Skeletal muscle tissue (tissue), 3 donors: ENCODE measurements at regions not wholly inside any gene's neighbourhood (a gene's known extent, or its start where the extent isn't known, plus 50 kb on each side); places are given as distances from the start of the nearest gene placed in this dataset.
"Not testable (repeated sequence)": the region's sequence is repeated elsewhere in the genome, so short reads cannot be mapped to it uniquely, and the experiment has no call there.

Source experiments
- H3K27ac ChIP-seq: one replicate; pipeline ENCODE4 v1.7.0; 2013; ENCODE audit warnings: mild to moderate bottlenecking, low read depth, low read length, inconsistent platforms
- H3K27me3 ChIP-seq, 3 donors: one replicate each; pipeline ENCODE4 v1.7.0; 2013; ENCODE audit warnings: low read length in 3 of 3; ENCODE audit not compliant: control insufficient read depth in 3 of 3, insufficient read depth in 3 of 3
- H3K36me3 ChIP-seq, 3 donors: one replicate each; pipeline ENCODE4 v1.7.0; 2013; ENCODE audit warnings: low read length in 3 of 3; ENCODE audit not compliant: control insufficient read depth in 3 of 3, insufficient read depth in 3 of 3
- H3K4me1 ChIP-seq, 3 donors: one replicate each; pipeline ENCODE4 v1.7.0; 2013; ENCODE audit warnings: low read length in 3 of 3, mild to moderate bottlenecking in 3 of 3; ENCODE audit not compliant: control insufficient read depth in 3 of 3, insufficient read depth in 3 of 3
- H3K4me3 ChIP-seq, 3 donors: one replicate each; pipeline ENCODE4 v1.7.0; 2013; ENCODE audit warnings: low read length in 3 of 3
- H3K9ac ChIP-seq, 3 donors: one replicate each; pipeline ENCODE4 v1.7.0; 2013; ENCODE audit warnings: low read length in 3 of 3, mild to moderate bottlenecking in 3 of 3, moderate library complexity in 2 of 3, low read depth in 1 of 3
- H3K9me3 ChIP-seq, 3 donors: one replicate each; pipeline ENCODE4 v1.7.0; 2013; ENCODE audit warnings: low read length in 3 of 3; ENCODE audit not compliant: control insufficient read depth in 3 of 3
- donor health status: Osteomylitis.

- not testable (repeated sequence) for H3K27ac ChIP-seq, H3K4me3 ChIP-seq, H3K4me1 ChIP-seq, H3K36me3 ChIP-seq, H3K27me3 ChIP-seq, H3K9me3 ChIP-seq, H3K9ac ChIP-seq
Measured at GRCh38 chr21:5105939-5106708, 5415.3 kb upstream of the TPTE start.

GRCh38 chr21:5106767-5107464 lies 5414.5 kb upstream of the TPTE start:
- H3K9ac ChIP-seq, H3K4me3 ChIP-seq, H3K27ac ChIP-seq, H3K4me1 ChIP-seq, H3K27me3 ChIP-seq, H3K36me3 ChIP-seq, H3K9me3 ChIP-seq: not testable (repeated sequence)

GRCh38 chr21:5107637-5108036 lies 5413.7 kb upstream of the TPTE start:
- H3K9ac ChIP-seq, H3K9me3 ChIP-seq, H3K36me3 ChIP-seq, H3K27ac ChIP-seq, H3K4me1 ChIP-seq, H3K27me3 ChIP-seq, H3K4me3 ChIP-seq: not testable (repeated sequence)

- H3K27me3 ChIP-seq, H3K9ac ChIP-seq, H3K4me3 ChIP-seq, H3K27ac ChIP-seq, H3K9me3 ChIP-seq, H3K4me1 ChIP-seq, H3K36me3 ChIP-seq: not testable (repeated sequence)
Measured at GRCh38 chr21:5108048-5108775, 5413.2 kb upstream of the TPTE start.

GRCh38 chr21:5111197-5111596 lies 5410.2 kb upstream of the TPTE start:
- not testable (repeated sequence) for H3K9me3 ChIP-seq, H3K9ac ChIP-seq, H3K36me3 ChIP-seq, H3K27me3 ChIP-seq, H3K4me1 ChIP-seq, H3K27ac ChIP-seq, H3K4me3 ChIP-seq

GRCh38 chr21:5113092-5113491 lies 5408.3 kb upstream of the TPTE start:
- H3K27ac ChIP-seq, H3K4me1 ChIP-seq, H3K9me3 ChIP-seq, H3K36me3 ChIP-seq, H3K9ac ChIP-seq, H3K4me3 ChIP-seq, H3K27me3 ChIP-seq: not testable (repeated sequence)

GRCh38 chr21:5114468-5114867 lies 5406.9 kb upstream of the TPTE start:
- H3K4me3 ChIP-seq, H3K9me3 ChIP-seq, H3K36me3 ChIP-seq, H3K4me1 ChIP-seq, H3K27ac ChIP-seq, H3K9ac ChIP-seq, H3K27me3 ChIP-seq: not testable (repeated sequence)

GRCh38 chr21:5114893-5115645 lies 5406.3 kb upstream of the TPTE start:
- not testable (repeated sequence) for H3K27me3 ChIP-seq

GRCh38 chr21:5115646-5116343 lies 5405.6 kb upstream of the TPTE start:
- not testable (repeated sequence) for H3K4me3 ChIP-seq, H3K27ac ChIP-seq, H3K9ac ChIP-seq, H3K9me3 ChIP-seq, H3K36me3 ChIP-seq, H3K4me1 ChIP-seq, H3K27me3 ChIP-seq

More at GRCh38 chr21:5114893-5115645, 5406.3 kb upstream of the TPTE start:
- not testable (repeated sequence) for H3K9ac ChIP-seq, H3K36me3 ChIP-seq, H3K4me3 ChIP-seq, H3K4me1 ChIP-seq, H3K9me3 ChIP-seq, H3K27ac ChIP-seq
